Peyer's patch (tissue), 4 donors: ENCODE measurements at regions not wholly inside any gene's neighbourhood (a gene's known extent, or its start where the extent isn't known, plus 50 kb on each side); places are given as distances from the start of the nearest gene placed in this dataset.

ENCODE experiments used
- DNase-seq, 3 donors: peaks; one replicate each; pipeline ENCODE4 v3.0.0-alpha.2; 2017 to 2019
- H3K27ac ChIP-seq, 4 donors: fragments of 200-600 bp; sonication (generic); one replicate each; pipeline ENCODE4 v1.5.1; 2016 to 2019
- H3K27me3 ChIP-seq, 2 donors: fragments of 200-600 bp; sonication (generic); one replicate each; pipeline ENCODE4 v1.5.1; 2019
- H3K36me3 ChIP-seq, 3 donors: fragments of 200-600 bp; sonication (generic); one replicate each; pipeline ENCODE4 v1.5.1; 2016 to 2019
- H3K4me1 ChIP-seq, 4 donors: fragments of 200-600 bp; sonication (generic); one replicate each; pipeline ENCODE4 v1.5.1; 2016 to 2019
- H3K4me3 ChIP-seq, 4 donors: fragments of 200-600 bp; sonication (generic); 1 replicate in 3 of 4; 2 replicates in 1 of 4; pipeline ENCODE4 v1.5.1; 2016 to 2019; ENCODE audit warnings: mild to moderate bottlenecking in 1 of 4
- H3K9me3 ChIP-seq, 4 donors: fragments of 200-600 bp; sonication (generic); one replicate each; pipeline ENCODE4 v1.5.1; 2016 to 2019; ENCODE audit warnings: mild to moderate bottlenecking in 1 of 4
- POLR2A ChIP-seq, 2 donors: fragments of 450-650 bp; IDR thresholded peaks; one replicate each; pipeline ENCODE4 v1.5.1; 2017; ENCODE audit warnings: antibody characterized with exemption in 2 of 2, mild to moderate bottlenecking in 2 of 2, moderate library complexity in 2 of 2
- TF ChIP-seq, protein P1 (sequence below), 6 experiments: fragments of 450-650 bp in 4 of 6; fragments of 200-600 bp in 2 of 6; sonication (generic) in 1 of 6; IDR thresholded peaks; one replicate each; pipeline ENCODE4 v1.5.1; 2017 to 2019; ENCODE audit warnings: antibody characterized with exemption in 6 of 6, mild to moderate bottlenecking in 3 of 6, moderate library complexity in 1 of 6

GRCh38 chr3:28028554-28028953 is 212.9 kb upstream of the CMC1 start:
- Histone ChIP-seq H3K36me3 (no peaks in the 10 kb centered on the region), H3K4me1 (no peaks in the 10 kb centered on the region), H3K9me3 (peaks cover 0 to 11% (median 3%) of the 10 kb centered on the region in 4 donors), H3K4me3 (no peak overlapping the region), H3K27ac (no peak overlapping the region), H3K27me3 (no peaks in the 10 kb centered on the region)
- TF ChIP-seq, protein P1, sequence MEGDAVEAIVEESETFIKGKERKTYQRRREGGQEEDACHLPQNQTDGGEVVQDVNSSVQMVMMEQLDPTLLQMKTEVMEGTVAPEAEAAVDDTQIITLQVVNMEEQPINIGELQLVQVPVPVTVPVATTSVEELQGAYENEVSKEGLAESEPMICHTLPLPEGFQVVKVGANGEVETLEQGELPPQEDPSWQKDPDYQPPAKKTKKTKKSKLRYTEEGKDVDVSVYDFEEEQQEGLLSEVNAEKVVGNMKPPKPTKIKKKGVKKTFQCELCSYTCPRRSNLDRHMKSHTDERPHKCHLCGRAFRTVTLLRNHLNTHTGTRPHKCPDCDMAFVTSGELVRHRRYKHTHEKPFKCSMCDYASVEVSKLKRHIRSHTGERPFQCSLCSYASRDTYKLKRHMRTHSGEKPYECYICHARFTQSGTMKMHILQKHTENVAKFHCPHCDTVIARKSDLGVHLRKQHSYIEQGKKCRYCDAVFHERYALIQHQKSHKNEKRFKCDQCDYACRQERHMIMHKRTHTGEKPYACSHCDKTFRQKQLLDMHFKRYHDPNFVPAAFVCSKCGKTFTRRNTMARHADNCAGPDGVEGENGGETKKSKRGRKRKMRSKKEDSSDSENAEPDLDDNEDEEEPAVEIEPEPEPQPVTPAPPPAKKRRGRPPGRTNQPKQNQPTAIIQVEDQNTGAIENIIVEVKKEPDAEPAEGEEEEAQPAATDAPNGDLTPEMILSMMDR (IDR thresholded peaks at IDR 0.05) = no peak
- TF ChIP-seq POLR2A (IDR thresholded peaks at IDR 0.05) = no peak
- DNase-seq = no peak

DNA sequence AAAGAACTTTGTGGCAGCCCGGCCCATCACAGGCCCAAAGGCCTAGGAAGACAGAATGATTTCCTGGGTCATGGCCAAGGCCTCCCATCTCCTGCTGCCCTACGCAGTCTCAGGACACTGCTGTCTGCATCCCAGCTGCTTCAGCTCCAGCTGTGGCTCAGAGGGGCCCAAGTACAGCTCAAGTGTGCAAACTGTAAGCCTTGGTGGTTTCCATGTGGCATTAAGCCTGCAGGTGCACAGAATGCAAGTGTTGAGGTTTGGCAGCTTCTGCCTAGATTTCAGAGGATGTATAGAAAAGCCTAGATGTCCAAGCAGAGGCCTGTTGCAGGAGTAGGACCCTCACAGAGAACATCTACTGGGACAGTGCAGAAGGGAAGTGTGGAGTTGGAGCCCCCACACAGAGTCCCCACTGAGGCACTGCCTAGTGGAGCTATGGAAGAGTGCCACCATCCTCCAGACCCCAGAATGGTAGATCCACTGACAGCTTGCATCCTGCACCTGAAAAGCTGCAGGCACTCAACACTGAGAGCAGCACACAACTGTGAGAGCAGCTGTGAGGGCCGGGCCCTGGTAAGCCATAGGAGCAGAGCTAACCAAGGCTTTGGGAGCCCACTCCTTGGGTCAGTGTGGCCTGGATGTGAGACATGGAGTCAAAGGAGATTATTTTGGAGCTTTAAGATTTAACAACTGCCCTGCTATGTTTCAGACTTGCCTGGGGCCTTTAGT is 208.2 kb upstream of the CMC1 start:
- peaks cover 0 to 2% (median 0%) of the 10 kb centered on the region in 4 donors for H3K9me3 ChIP-seq
- no peaks in the 10 kb centered on the region for H3K36me3 ChIP-seq
- H3K4me1 ChIP-seq = no peaks in the 10 kb centered on the region
- no peak for DNase-seq
- no peaks in the 10 kb centered on the region for H3K27me3 ChIP-seq
- no peak overlapping the region for H3K27ac ChIP-seq
- H3K4me3 ChIP-seq = no peak overlapping the region
- TF ChIP-seq, protein P1 (IDR thresholded peaks at IDR 0.05) = no peak
- TF ChIP-seq POLR2A (IDR thresholded peaks at IDR 0.05) = no peak

- no peaks in the 10 kb centered on the region for H3K4me1 ChIP-seq
- no peak for TF ChIP-seq POLR2A (IDR thresholded peaks at IDR 0.05)
- TF ChIP-seq, protein P1 (IDR thresholded peaks at IDR 0.05) = no peak
- no peak overlapping the region for H3K27ac ChIP-seq
- no peak overlapping the region for H3K4me3 ChIP-seq
- no peaks in the 10 kb centered on the region for H3K27me3 ChIP-seq
- DNase-seq = no peak
- H3K36me3 ChIP-seq = no peaks in the 10 kb centered on the region
- H3K9me3 ChIP-seq = peaks cover 0 to 2% (median 0%) of the 10 kb centered on the region in 4 donors
Observed at GRCh38 chr3:28036599-28037575, 204.5 kb upstream of the CMC1 start.

- Histone ChIP-seq H3K4me1 (no peaks in the 10 kb centered on the region), H3K27me3 (no peaks in the 10 kb centered on the region), H3K36me3 (no peaks in the 10 kb centered on the region), H3K27ac (no peak overlapping the region), H3K9me3 (no peaks in the 10 kb centered on the region), H3K4me3 (no peak overlapping the region)
- TF ChIP-seq, protein P1 (IDR thresholded peaks at IDR 0.05) = no peak
- no peak for TF ChIP-seq POLR2A (IDR thresholded peaks at IDR 0.05)
- DNase-seq = no peak
Observed at GRCh38 chr3:28039234-28039633, 202.2 kb upstream of the CMC1 start.

DNA sequence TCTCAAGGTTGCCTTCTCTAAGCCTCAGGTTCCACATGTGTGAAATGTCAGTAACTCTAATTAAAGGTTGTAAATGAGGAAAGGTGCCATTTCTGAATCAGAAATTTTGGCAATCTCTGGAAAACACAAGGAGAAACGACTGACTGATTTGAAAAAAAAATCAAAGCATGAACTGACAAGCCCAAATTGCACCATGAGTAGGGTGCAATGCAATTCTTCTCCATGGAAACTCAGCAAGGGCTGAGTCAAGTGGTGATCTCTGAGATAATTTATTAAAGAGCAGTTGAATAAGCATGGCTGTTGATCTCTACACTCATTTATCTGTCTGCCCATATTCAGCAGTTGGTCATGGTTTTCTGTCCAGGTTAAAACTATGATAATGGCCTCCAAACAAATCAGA is 201.6 kb upstream of the CMC1 start:
- Histone ChIP-seq H3K27ac (no peak overlapping the region), H3K9me3 (no peaks in the 10 kb centered on the region), H3K4me3 (no peak overlapping the region), H3K27me3 (no peaks in the 10 kb centered on the region), H3K36me3 (no peaks in the 10 kb centered on the region), H3K4me1 (no peaks in the 10 kb centered on the region)
- DNase-seq = no peak
- no peak for TF ChIP-seq POLR2A (IDR thresholded peaks at IDR 0.05)
- TF ChIP-seq, protein P1 (IDR thresholded peaks at IDR 0.05) = no peak
